ENCODE measurements at regions not wholly inside any gene's neighbourhood (a gene's known extent, or its start where the extent isn't known, plus 50 kb on each side); places are given as distances from the start of the nearest gene placed in this dataset.
A peak's percentile ranks its signal among the peaks of the same experiment; 100 is the strongest.

DNA sequence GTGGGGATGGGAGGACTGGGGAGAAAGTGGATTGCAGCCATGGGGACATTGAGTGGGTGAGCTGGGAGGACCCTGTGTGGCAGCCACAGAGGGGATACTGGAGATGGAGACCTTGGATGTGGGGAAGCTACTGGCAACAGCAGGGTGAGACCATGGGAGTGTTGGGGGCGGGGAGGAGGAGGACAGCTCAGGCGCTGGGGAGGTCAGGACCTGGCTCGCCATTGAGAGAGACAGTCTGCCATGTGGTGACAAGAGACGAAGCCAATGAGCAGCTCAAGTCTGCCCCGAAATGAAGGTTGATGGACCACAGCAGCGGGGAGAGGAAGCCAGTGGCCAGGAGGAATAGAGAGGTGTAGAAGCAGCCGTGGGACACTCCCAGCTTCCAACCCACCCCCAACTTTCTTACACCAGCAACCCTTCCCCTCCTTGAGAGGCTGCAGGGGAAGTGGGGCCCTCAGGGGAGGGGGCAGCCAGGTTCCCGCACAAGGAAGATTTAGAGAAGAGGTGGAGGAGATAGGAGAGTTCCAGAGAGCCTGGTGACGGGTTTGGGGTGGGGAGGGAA is 118.1 kb downstream of the ASB7 start:
- no peak overlapping the region for H3K4me3 Mint-ChIP-seq (ENCODE audit: unreplicated experiment)
- no peaks in the 10 kb centered on the region for H3K27me3 Mint-ChIP-seq (ENCODE audit: unreplicated experiment)
- no peak for TF ChIP-seq CTCF (IDR thresholded peaks at IDR 0.05)
- DNase-seq (ENCODE audit: extremely low spot score, unreplicated experiment), result peak; percentile 77
- H3K9me3 Mint-ChIP-seq (ENCODE audit: unreplicated experiment), result no peaks in the 10 kb centered on the region
- no peaks in the 10 kb centered on the region for H3K36me3 Mint-ChIP-seq (ENCODE audit: unreplicated experiment)
- H3K4me1 Mint-ChIP-seq (ENCODE audit: unreplicated experiment), result peaks cover 35% of the 10 kb centered on the region
- H3K27ac Mint-ChIP-seq (ENCODE audit: unreplicated experiment), result peak overlapping the region; percentile 80

- no peaks in the 10 kb centered on the region for H3K9me3 Mint-ChIP-seq (ENCODE audit: unreplicated experiment)
- no peaks in the 10 kb centered on the region for H3K27me3 Mint-ChIP-seq (ENCODE audit: unreplicated experiment)
- peaks cover 49% of the 10 kb centered on the region for H3K4me1 Mint-ChIP-seq (ENCODE audit: unreplicated experiment)
- no peak for TF ChIP-seq CTCF (IDR thresholded peaks at IDR 0.05)
- H3K4me3 Mint-ChIP-seq (ENCODE audit: unreplicated experiment), result no peak overlapping the region
- no peaks in the 10 kb centered on the region for H3K36me3 Mint-ChIP-seq (ENCODE audit: unreplicated experiment)
- H3K27ac Mint-ChIP-seq (ENCODE audit: unreplicated experiment), result peak overlapping the region; percentile 80
- peak; percentile 81 for DNase-seq (ENCODE audit: extremely low spot score, unreplicated experiment)
Observed at GRCh38 chr15:100721758-100722550, 119.6 kb downstream of the ASB7 start.

GRCh38 chr15:100722551-100723314 is 120.3 kb downstream of the ASB7 start:
- Mint-ChIP-seq H3K27me3 (ENCODE audit: unreplicated experiment) (no peaks in the 10 kb centered on the region), H3K4me3 (ENCODE audit: unreplicated experiment) (no peak overlapping the region), H3K9me3 (ENCODE audit: unreplicated experiment) (no peaks in the 10 kb centered on the region), H3K4me1 (ENCODE audit: unreplicated experiment) (peaks cover 51% of the 10 kb centered on the region), H3K36me3 (ENCODE audit: unreplicated experiment) (no peaks in the 10 kb centered on the region), H3K27ac (ENCODE audit: unreplicated experiment) (peak overlapping the region; percentile 80)
- DNase-seq (ENCODE audit: extremely low spot score, unreplicated experiment), result no peak
- TF ChIP-seq CTCF (IDR thresholded peaks at IDR 0.05), result no peak

DNA sequence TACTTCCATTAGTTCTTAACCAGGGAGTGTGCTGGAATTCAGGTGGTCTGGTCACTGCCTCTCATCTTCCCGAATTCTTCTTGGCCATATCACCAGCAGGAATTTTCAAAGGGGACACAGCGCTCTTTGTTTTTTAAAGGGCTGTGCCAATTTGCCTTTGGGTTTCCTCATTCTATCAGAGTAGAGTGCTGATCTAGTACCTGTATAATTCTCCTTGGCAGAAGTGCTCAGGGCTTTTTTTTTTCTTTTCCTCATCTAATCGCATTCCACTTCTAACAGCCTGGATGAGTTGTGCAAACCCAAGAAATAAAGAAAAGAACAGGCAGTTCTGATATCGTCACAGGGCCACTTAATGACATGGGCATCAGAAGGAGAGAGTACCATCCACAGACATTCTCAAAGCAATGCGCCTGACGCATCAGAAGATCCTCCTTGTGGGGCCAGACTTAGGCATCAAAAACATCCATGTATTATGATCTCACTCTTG is 121.0 kb downstream of the ASB7 start:
- Mint-ChIP-seq H3K4me1 (ENCODE audit: unreplicated experiment) (peaks cover 51% of the 10 kb centered on the region), H3K36me3 (ENCODE audit: unreplicated experiment) (no peaks in the 10 kb centered on the region), H3K27me3 (ENCODE audit: unreplicated experiment) (no peaks in the 10 kb centered on the region), H3K4me3 (ENCODE audit: unreplicated experiment) (no peak overlapping the region), H3K27ac (ENCODE audit: unreplicated experiment) (peak overlapping the region; percentile 80), H3K9me3 (ENCODE audit: unreplicated experiment) (no peaks in the 10 kb centered on the region)
- DNase-seq (ENCODE audit: extremely low spot score, unreplicated experiment), result no peak
- TF ChIP-seq CTCF (IDR thresholded peaks at IDR 0.05), result no peak

Data from osteocyte (in vitro differentiated cells).